Endodermal cell (in vitro differentiated cells): ENCODE measurements at regions not wholly inside any gene's neighbourhood (a gene's known extent, or its start where the extent isn't known, plus 50 kb on each side); places are given as distances from the start of the nearest gene placed in this dataset.

Experiments used
- DNase-seq: peaks from one replicate; pipeline ENCODE4 v3.0.0-alpha.2; 2017
- H3K27ac ChIP-seq: 2 replicates; pipeline ENCODE4 v1.5.1; 2013; ENCODE audit warnings: mild to moderate bottlenecking, low read depth, low read length, moderate library complexity
- H3K27me3 ChIP-seq: 2 replicates; pipeline ENCODE4 v1.6.1; 2013; ENCODE audit warnings: mild to moderate bottlenecking, low read length, moderate library complexity; ENCODE audit not compliant: insufficient read depth, control insufficient read depth, poor library complexity, severe bottlenecking
- H3K36me3 ChIP-seq: 2 replicates; pipeline ENCODE4 v1.7.0; 2013; ENCODE audit warnings: mild to moderate bottlenecking, low read length, moderate library complexity; ENCODE audit not compliant: control insufficient read depth, insufficient read depth
- H3K4me1 ChIP-seq: one replicate; pipeline ENCODE4 v1.7.0; 2013; ENCODE audit warnings: low read length; ENCODE audit not compliant: control insufficient read depth, insufficient read depth
- H3K4me3 ChIP-seq: 2 replicates; pipeline ENCODE4 v1.5.1; 2013; ENCODE audit warnings: mild to moderate bottlenecking, low read length, moderate library complexity
- H3K9ac ChIP-seq: 2 replicates; pipeline ENCODE4 v1.6.1; 2013; ENCODE audit warnings: mild to moderate bottlenecking, low read length, moderate library complexity; ENCODE audit not compliant: poor library complexity, severe bottlenecking; ENCODE audit errors: extremely low read depth
- H3K9me3 ChIP-seq: 2 replicates; pipeline ENCODE4 v1.6.1; 2013; ENCODE audit warnings: mild to moderate bottlenecking, low read length, moderate library complexity; ENCODE audit not compliant: control insufficient read depth
- H3K27ac Mint-ChIP-seq: 2 replicates; pipeline ENCODE4 v1.8.0; 2020; ENCODE audit warnings: mixed read lengths
- H3K27me3 Mint-ChIP-seq: 2 replicates; pipeline ENCODE4 v1.8.0; 2021; ENCODE audit warnings: mild to moderate bottlenecking, mixed read lengths; ENCODE audit not compliant: insufficient read depth
- H3K36me3 Mint-ChIP-seq: 2 replicates; pipeline ENCODE4 v1.8.0; 2020; ENCODE audit warnings: low read depth, mixed read lengths
- H3K4me1 Mint-ChIP-seq: 2 replicates; pipeline ENCODE4 v1.8.0; 2020; ENCODE audit warnings: mixed read lengths
- H3K4me3 Mint-ChIP-seq: 2 replicates; pipeline ENCODE4 v1.8.0; 2020; ENCODE audit warnings: mild to moderate bottlenecking, moderate library complexity, mixed read lengths
- H3K9me3 Mint-ChIP-seq: 2 replicates; pipeline ENCODE4 v1.8.0; 2020; ENCODE audit warnings: mild to moderate bottlenecking, mixed read lengths
- CTCF ChIP-seq: fragments of 200-600 bp; sonication (generic); conservative IDR thresholded peaks from 2 replicates; pipeline ENCODE4 v1.5.0; 2021; ENCODE audit warnings: antibody characterized with exemption, mild to moderate bottlenecking
- WGBS, 2 experiments: methylation state at CpG; one replicate each; pipeline versions ENCODE4 v1.1.5 to v1.1.7; 2013; ENCODE audit warnings: missing lambda C conversion rate in 2 of 2, mixed read lengths in 1 of 2; ENCODE audit not compliant: insufficient coverage in 1 of 2, insufficient read length in 1 of 2; 5-methylcytosine and 5-hydroxymethylcytosine counted together

GRCh38 chr10:130230036-130230435, 93.8 kb downstream of the GLRX3 start:
- no peak for TF ChIP-seq CTCF
- H3K4me1 Mint-ChIP-seq, result no peaks in the 10 kb centered on the region
- Histone ChIP-seq H3K4me3 (no peak overlapping the region), H3K9me3 (peaks cover 9% of the 10 kb centered on the region), H3K4me1 (no peaks in the 10 kb centered on the region), H3K36me3 (no peaks in the 10 kb centered on the region), H3K27me3 (no peaks in the 10 kb centered on the region), H3K27ac (no peak overlapping the region), H3K9ac (no peak overlapping the region)
- H3K9me3 Mint-ChIP-seq, result peaks cover 24% of the 10 kb centered on the region
- peaks cover 2% of the 10 kb centered on the region for H3K36me3 Mint-ChIP-seq
- DNase-seq, result peak; percentile 18
- H3K4me3 Mint-ChIP-seq, result no peak overlapping the region
- H3K27me3 Mint-ChIP-seq, result no peaks in the 10 kb centered on the region
- H3K27ac Mint-ChIP-seq, result no peak overlapping the region
- WGBS, 2 experiments, result 94 to 100% methylated on average over 4 to 5 of the region's 5 CpGs

- peaks cover 24% of the 10 kb centered on the region for H3K9me3 Mint-ChIP-seq
- Histone ChIP-seq H3K36me3 (no peaks in the 10 kb centered on the region), H3K4me1 (no peaks in the 10 kb centered on the region), H3K9me3 (peaks cover 9% of the 10 kb centered on the region), H3K9ac (no peak overlapping the region), H3K4me3 (no peak overlapping the region), H3K27ac (no peak overlapping the region), H3K27me3 (no peaks in the 10 kb centered on the region)
- WGBS, 2 experiments, result 91 to 97% methylated on average over 5 to 6 of the region's 6 CpGs
- no peaks in the 10 kb centered on the region for H3K27me3 Mint-ChIP-seq
- no peak for TF ChIP-seq CTCF
- no peak overlapping the region for H3K27ac Mint-ChIP-seq
- peak; percentile 25 for DNase-seq
- H3K36me3 Mint-ChIP-seq, result peaks cover 2% of the 10 kb centered on the region
- H3K4me3 Mint-ChIP-seq, result no peak overlapping the region
- H3K4me1 Mint-ChIP-seq, result no peaks in the 10 kb centered on the region
Measured at GRCh38 chr10:130230611-130231010, 94.4 kb downstream of the GLRX3 start.

- no peak for TF ChIP-seq CTCF
- Mint-ChIP-seq H3K4me3 (no peak overlapping the region), H3K27me3 (no peaks in the 10 kb centered on the region), H3K27ac (no peak overlapping the region), H3K4me1 (no peaks in the 10 kb centered on the region), H3K36me3 (peaks cover 2% of the 10 kb centered on the region), H3K9me3 (peaks cover 21% of the 10 kb centered on the region)
- Histone ChIP-seq H3K4me1 (no peaks in the 10 kb centered on the region), H3K9me3 (peaks cover 9% of the 10 kb centered on the region), H3K27me3 (no peaks in the 10 kb centered on the region), H3K4me3 (no peak overlapping the region), H3K9ac (no peak overlapping the region), H3K36me3 (no peaks in the 10 kb centered on the region), H3K27ac (no peak overlapping the region)
- peak; percentile 36 for DNase-seq
- WGBS, 2 experiments, result 94 to 97% methylated on average over 12 to 15 of the region's 15 CpGs
Measured at GRCh38 chr10:130231251-130231741, 95.1 kb downstream of the GLRX3 start.
